PC-9 (cell line): ENCODE measurements at regions not wholly inside any gene's neighbourhood (a gene's known extent, or its start where the extent isn't known, plus 50 kb on each side); places are given as distances from the start of the nearest gene placed in this dataset.

ENCODE experiments used
- BruUV-seq: library from RNA; stranded (reverse); fragments of 400-500 nt; replicated peaks from 2 replicates; lab custom pipeline; 2021; lab: Mats Ljungman, UMichigan
- CTCF ChIA-PET: fragments of 300-600 bp; sonication (Branson Sonifier 250); formaldehyde crosslinking; loops from one replicate; lab custom pipeline; 2022; ENCODE audit warnings: antibody characterized with exemption; lab: Charles Lee
- POLR2A ChIA-PET: fragments of 300-600 bp; sonication (Branson Sonifier 250); formaldehyde crosslinking; loops from one replicate; lab custom pipeline; 2022; ENCODE audit warnings: antibody characterized with exemption; ENCODE audit not compliant: unreplicated experiment; lab: Charles Lee
- DNase-seq, 2 experiments: peaks; one replicate each; pipeline versions ENCODE4 v3.0.0 to v3.0.0-alpha.2; 2015 to 2022; ENCODE audit warnings: mixed read lengths in 1 of 2
- H2AFZ ChIP-seq: fragments of 200-600 bp; sonication (generic); 2 replicates; pipeline ENCODE4 v1.8.1; 2017; ENCODE audit warnings: antibody characterized with exemption
- H3F3A ChIP-seq: fragments of 200-600 bp; sonication (generic); 2 replicates; pipeline ENCODE4 v1.8.1; 2017; ENCODE audit warnings: antibody characterized with exemption, mild to moderate bottlenecking, low read depth; ENCODE audit not compliant: insufficient read depth
- H3K27ac ChIP-seq: fragments of 200-600 bp; sonication (generic); 2 replicates; pipeline ENCODE4 v1.6.1; 2016; ENCODE audit warnings: mixed run types
- H3K27me3 ChIP-seq: fragments of 200-600 bp; sonication (generic); 2 replicates; pipeline ENCODE4 v1.6.1; 2016; ENCODE audit warnings: low read depth, mixed run types; ENCODE audit not compliant: insufficient read depth
- H3K36me3 ChIP-seq: fragments of 200-600 bp; sonication (generic); 2 replicates; pipeline ENCODE4 v1.6.1; 2016; ENCODE audit warnings: low read depth, mixed run types
- H3K4me1 ChIP-seq: fragments of 200-600 bp; sonication (generic); replicated peaks from 2 replicates; pipeline ENCODE4 v1.6.1; 2016; ENCODE audit warnings: mixed run types; ENCODE audit not compliant: insufficient read depth
- H3K4me2 ChIP-seq: fragments of 200-600 bp; sonication (generic); 2 replicates; pipeline ENCODE4 v1.6.1; 2017; ENCODE audit warnings: mixed run types
- H3K4me3 ChIP-seq: fragments of 200-600 bp; sonication (generic); 2 replicates; pipeline ENCODE4 v1.6.1; 2016; ENCODE audit warnings: mixed run types
- H3K79me2 ChIP-seq: fragments of 200-600 bp; sonication (generic); 2 replicates; pipeline ENCODE4 v1.6.1; 2017; ENCODE audit warnings: low read depth, mixed run types
- H3K9me2 ChIP-seq: fragments of 200-600 bp; sonication (generic); 2 replicates; pipeline ENCODE4 v1.8.1; 2017; ENCODE audit warnings: mild to moderate bottlenecking; ENCODE audit not compliant: insufficient read depth
- H3K9me3 ChIP-seq: fragments of 200-600 bp; sonication (generic); 2 replicates; pipeline ENCODE4 v1.8.1; 2016; ENCODE audit warnings: low read depth; ENCODE audit not compliant: insufficient read depth
- H4K20me1 ChIP-seq: fragments of 200-600 bp; sonication (generic); 2 replicates; pipeline ENCODE4 v1.8.1; 2017; ENCODE audit not compliant: insufficient read depth
- CTCF ChIP-seq: fragments of 200-600 bp; sonication (generic); conservative IDR thresholded peaks from 2 replicates; pipeline ENCODE4 v1.6.1; 2017; ENCODE audit warnings: mixed run types, antibody characterized with exemption, mild to moderate bottlenecking, moderate library complexity
- EZH2 ChIP-seq: fragments of 200-600 bp; sonication (generic); IDR thresholded peaks from 2 replicates; pipeline ENCODE4 v1.8.0; 2017; ENCODE audit warnings: antibody characterized with exemption, low read depth
- intact Hi-C: fragments of 100-400 bp; cut with micrococcal nuclease; formaldehyde crosslinking; loops from one replicate; pipeline ENCODE4 v1.10.0; 2022; ENCODE audit not compliant: unreplicated experiment

- TF ChIP-seq CTCF, result no peak
- no peak for TF ChIP-seq EZH2
- Histone ChIP-seq H4K20me1 (no peaks in the 10 kb centered on the region), H3K4me3 (no peak overlapping the region), H2AFZ (no peak overlapping the region), H3K9me3 (no peaks in the 10 kb centered on the region; the same call in 1 of the 2 replicates), H3K4me1 (peaks cover 14% of the 10 kb centered on the region), H3K27me3 (no peaks in the 10 kb centered on the region), H3K27ac (no peak overlapping the region), H3K4me2 (no peak overlapping the region), H3K79me2 (no peaks in the 10 kb centered on the region), H3F3A (peaks cover 8% of the 10 kb centered on the region), H3K9me2 (no peaks in the 10 kb centered on the region), H3K36me3 (no peaks in the 10 kb centered on the region)
- no peak for DNase-seq
- ChIA-PET CTCF (no interaction called here), POLR2A (no interaction called here)
- intact Hi-C loops, result no loop called here
- BruUV-seq, result no TSS peak
Observed at GRCh38 chr3:43173949-43174348, 68.1 kb upstream of the POMGNT2 start.

- no TSS peak for BruUV-seq
- Histone ChIP-seq H3K9me2 (no peaks in the 10 kb centered on the region), H3K79me2 (no peaks in the 10 kb centered on the region), H3K4me1 (no peaks in the 10 kb centered on the region), H3K4me2 (no peak overlapping the region), H3K27me3 (no peaks in the 10 kb centered on the region), H4K20me1 (no peaks in the 10 kb centered on the region), H3K27ac (no peak overlapping the region), H3K36me3 (no peaks in the 10 kb centered on the region), H3F3A (no peaks in the 10 kb centered on the region), H3K4me3 (no peak overlapping the region), H2AFZ (no peak overlapping the region), H3K9me3 (no peaks in the 10 kb centered on the region; the same call in 1 of the 2 replicates)
- CTCF ChIA-PET, result interaction anchor here (0.6 kb wide), 1 partner anchor 1129 kb away, joined by 3 read pairs; no protein-coding TSS in a partner anchor
- intact Hi-C loops, result no loop called here
- DNase-seq, result no peak
- no peak for TF ChIP-seq CTCF
- TF ChIP-seq EZH2, result no peak
- POLR2A ChIA-PET, result interaction anchor here (0.6 kb wide), 1 partner anchor 1167 kb away, joined by 3 read pairs; the partner anchor contains the start of gene TCAIM
Observed at GRCh38 chr3:43171748-43172147, 65.9 kb upstream of the POMGNT2 start.

- intact Hi-C loops, result no loop called here
- H3K9me3 ChIP-seq, result peaks cover 4% of the 10 kb centered on the region; the same call in 1 of the 2 replicates
- no peak overlapping the region for H3K27ac ChIP-seq
- TF ChIP-seq EZH2 (no peak), CTCF (no peak)
- no peaks in the 10 kb centered on the region for H3K79me2 ChIP-seq
- no peak overlapping the region for H2AFZ ChIP-seq
- no peaks in the 10 kb centered on the region for H3K4me1 ChIP-seq
- no peak overlapping the region for H3K4me2 ChIP-seq
- no peaks in the 10 kb centered on the region for H3K9me2 ChIP-seq
- no peak for DNase-seq
- POLR2A ChIA-PET, result no interaction called here
- H3K27me3 ChIP-seq, result no peaks in the 10 kb centered on the region
- H3K4me3 ChIP-seq, result no peak overlapping the region
- no peaks in the 10 kb centered on the region for H3K36me3 ChIP-seq
- CTCF ChIA-PET, result no interaction called here
- H4K20me1 ChIP-seq, result no peaks in the 10 kb centered on the region
- no peaks in the 10 kb centered on the region for H3F3A ChIP-seq
- no TSS peak for BruUV-seq
Observed at GRCh38 chr3:43170553-43170952, 64.7 kb upstream of the POMGNT2 start.
